H7 (cell line): ENCODE measurements at regions not wholly inside any gene's neighbourhood (a gene's known extent, or its start where the extent isn't known, plus 50 kb on each side); places are given as distances from the start of the nearest gene placed in this dataset.

Source experiments
- DNase-seq: peaks from one replicate; pipeline ENCODE4 v3.0.0; 2012
- H3K27me3 ChIP-seq: 2 replicates; pipeline ENCODE4 v1.6.0; 2011; ENCODE audit warnings: mild to moderate bottlenecking, low read length; ENCODE audit not compliant: control insufficient read depth, insufficient read depth
- H3K36me3 ChIP-seq: replicated peaks from 2 replicates; pipeline ENCODE4 v1.5.1; 2011; ENCODE audit warnings: low read length; ENCODE audit not compliant: control insufficient read depth, insufficient read depth
- H3K4me3 ChIP-seq: 2 replicates; pipeline ENCODE4 v1.5.1; 2011; ENCODE audit warnings: low read depth, mild to moderate bottlenecking, control low read depth, low read length, moderate library complexity; ENCODE audit not compliant: insufficient read depth

GRCh38 chr17:72359274-72359673 is 238.5 kb downstream of the SOX9 start:
- no peak for DNase-seq
- no peaks in the 10 kb centered on the region for H3K27me3 ChIP-seq
- H3K4me3 ChIP-seq, result no peak overlapping the region
- H3K36me3 ChIP-seq, result no peaks in the 10 kb centered on the region

GRCh38 chr17:72359811-72360210 is 239.0 kb downstream of the SOX9 start:
- Histone ChIP-seq H3K36me3 (no peaks in the 10 kb centered on the region), H3K4me3 (no peak overlapping the region), H3K27me3 (no peaks in the 10 kb centered on the region)
- no peak for DNase-seq

- no peaks in the 10 kb centered on the region for H3K36me3 ChIP-seq
- no peak for DNase-seq
- H3K27me3 ChIP-seq, result no peaks in the 10 kb centered on the region
- no peak overlapping the region for H3K4me3 ChIP-seq
Observed at GRCh38 chr17:72360386-72360940, 239.6 kb downstream of the SOX9 start.

- no peaks in the 10 kb centered on the region for H3K27me3 ChIP-seq
- no peak overlapping the region for H3K4me3 ChIP-seq
- H3K36me3 ChIP-seq, result no peaks in the 10 kb centered on the region
- DNase-seq, result no peak
Observed at GRCh38 chr17:72361892-72362291, 241.1 kb downstream of the SOX9 start.

- H3K27me3 ChIP-seq, result no peaks in the 10 kb centered on the region
- no peak for DNase-seq
- H3K36me3 ChIP-seq, result no peaks in the 10 kb centered on the region
- H3K4me3 ChIP-seq, result no peak overlapping the region
Observed at GRCh38 chr17:72362376-72363088, 241.7 kb downstream of the SOX9 start.

DNA sequence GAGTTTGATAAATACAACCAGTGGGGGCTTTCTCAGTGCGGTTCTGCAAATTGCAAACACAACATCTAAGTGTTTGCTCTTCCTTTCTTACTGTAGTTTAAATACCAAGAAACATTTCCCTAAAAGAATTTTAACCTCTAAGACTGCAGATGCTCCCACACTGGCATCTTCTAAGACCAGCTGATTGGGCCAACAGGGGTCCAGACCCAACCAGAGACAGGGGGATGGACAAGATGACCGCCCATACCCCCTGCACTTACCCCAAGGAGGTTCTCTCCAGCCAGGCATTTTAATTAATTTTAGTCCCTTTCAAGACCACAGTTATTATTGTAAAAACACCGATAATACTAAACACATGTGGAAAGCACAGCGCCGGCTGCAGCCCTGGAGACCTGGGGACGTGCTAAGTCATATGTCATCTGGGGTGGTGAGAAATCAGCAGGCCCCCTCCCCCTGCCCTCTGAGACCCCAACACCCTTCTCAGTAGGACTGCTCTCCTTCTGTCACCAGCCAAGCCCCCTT is 242.3 kb downstream of the SOX9 start:
- Histone ChIP-seq H3K27me3 (no peaks in the 10 kb centered on the region), H3K4me3 (no peak overlapping the region), H3K36me3 (no peaks in the 10 kb centered on the region)
- no peak for DNase-seq

DNA sequence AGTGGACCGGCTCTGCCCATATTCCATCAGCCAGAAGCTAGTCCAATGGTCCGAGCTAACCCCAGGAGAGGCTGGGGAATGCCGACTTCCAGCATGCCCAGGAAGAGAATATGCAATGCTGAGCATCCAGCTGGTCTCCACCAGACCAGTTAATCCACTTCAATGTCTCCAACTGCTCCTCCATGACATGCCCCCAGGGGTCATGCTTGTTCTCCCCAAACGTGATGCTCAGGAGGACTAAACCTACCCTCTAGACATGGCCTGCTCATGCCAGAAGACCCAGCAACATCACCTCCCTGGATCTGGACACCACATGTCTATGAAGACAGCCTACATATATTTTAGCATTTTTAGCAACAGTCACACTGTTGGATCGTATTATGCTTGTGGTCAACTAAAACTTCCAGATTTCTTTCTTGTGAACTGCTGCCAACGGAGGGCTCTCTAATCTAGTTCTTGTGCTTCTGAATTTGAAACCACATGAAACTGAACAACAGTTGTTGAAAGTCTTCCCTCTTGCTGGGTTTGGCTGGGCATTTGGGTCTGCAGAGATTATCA is 245.1 kb downstream of the SOX9 start:
- no peaks in the 10 kb centered on the region for H3K36me3 ChIP-seq
- H3K27me3 ChIP-seq, result no peaks in the 10 kb centered on the region
- no peak for DNase-seq
- no peak overlapping the region for H3K4me3 ChIP-seq

GRCh38 chr17:72366626-72367025 is 245.8 kb downstream of the SOX9 start:
- Histone ChIP-seq H3K4me3 (no peak overlapping the region), H3K27me3 (no peaks in the 10 kb centered on the region), H3K36me3 (no peaks in the 10 kb centered on the region)
- DNase-seq, result no peak

DNA sequence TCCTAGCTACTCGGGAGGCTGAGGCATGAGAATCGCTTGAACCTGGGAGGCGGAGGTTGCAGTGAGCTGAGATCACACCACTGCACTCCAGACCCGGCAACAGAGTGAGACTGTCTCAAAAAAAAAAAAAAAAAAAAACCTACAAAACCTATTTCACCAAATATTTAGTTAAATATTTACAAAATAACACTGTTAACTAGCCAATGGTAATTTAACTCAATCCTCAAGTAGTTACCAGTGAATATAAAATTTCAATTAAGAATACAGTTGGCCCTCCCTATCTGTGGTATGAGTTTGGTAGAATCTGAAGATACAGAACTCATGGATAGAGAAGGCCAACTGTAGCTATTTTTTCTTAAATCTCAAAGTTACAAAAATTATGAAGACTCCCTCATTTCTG is 247.4 kb downstream of the SOX9 start:
- no peak overlapping the region for H3K4me3 ChIP-seq
- no peaks in the 10 kb centered on the region for H3K27me3 ChIP-seq
- no peak for DNase-seq
- H3K36me3 ChIP-seq, result no peaks in the 10 kb centered on the region

DNA sequence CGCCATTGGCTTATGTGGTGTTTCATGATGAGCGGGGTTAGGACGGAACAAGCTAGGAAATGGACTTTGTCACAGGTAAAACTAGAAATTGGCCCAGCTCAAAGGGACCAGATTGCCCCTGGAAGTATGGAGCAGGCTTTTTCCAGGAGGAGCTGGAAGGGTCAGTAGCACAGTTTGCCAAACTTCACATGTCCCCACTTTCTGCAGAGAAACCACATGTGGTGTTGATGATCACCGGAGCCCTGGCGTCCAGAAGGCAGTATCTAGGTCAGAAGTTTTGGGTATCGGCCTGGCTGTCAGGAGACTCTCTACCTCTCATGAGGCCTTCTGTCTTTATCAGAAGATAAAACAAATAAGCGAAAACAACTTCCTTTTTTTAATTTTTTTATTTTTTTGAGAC is 248.5 kb downstream of the SOX9 start:
- no peak for DNase-seq
- Histone ChIP-seq H3K4me3 (no peak overlapping the region), H3K36me3 (no peaks in the 10 kb centered on the region), H3K27me3 (no peaks in the 10 kb centered on the region)

DNA sequence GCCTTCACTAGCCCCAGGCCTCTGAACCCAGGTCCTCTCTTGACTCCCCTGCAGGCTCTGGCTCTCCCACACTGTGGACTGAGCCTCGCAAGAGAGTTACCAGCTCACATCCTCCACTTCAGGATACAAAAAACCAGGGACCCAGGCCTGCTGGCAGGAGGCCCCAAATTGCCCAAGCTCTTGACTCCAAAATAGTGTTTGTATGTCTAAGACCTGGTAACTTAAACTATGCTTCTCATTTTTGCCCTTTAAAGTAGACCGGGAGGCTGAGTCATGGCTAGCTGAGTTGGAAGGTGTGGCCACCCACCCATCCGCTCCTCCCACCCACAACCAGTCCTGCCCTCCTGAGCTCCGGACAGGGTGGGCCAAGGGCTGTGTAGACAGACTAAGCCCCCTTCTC is 250.0 kb downstream of the SOX9 start:
- Histone ChIP-seq H3K27me3 (no peaks in the 10 kb centered on the region), H3K4me3 (no peak overlapping the region), H3K36me3 (no peaks in the 10 kb centered on the region)
- DNase-seq, result no peak

DNA sequence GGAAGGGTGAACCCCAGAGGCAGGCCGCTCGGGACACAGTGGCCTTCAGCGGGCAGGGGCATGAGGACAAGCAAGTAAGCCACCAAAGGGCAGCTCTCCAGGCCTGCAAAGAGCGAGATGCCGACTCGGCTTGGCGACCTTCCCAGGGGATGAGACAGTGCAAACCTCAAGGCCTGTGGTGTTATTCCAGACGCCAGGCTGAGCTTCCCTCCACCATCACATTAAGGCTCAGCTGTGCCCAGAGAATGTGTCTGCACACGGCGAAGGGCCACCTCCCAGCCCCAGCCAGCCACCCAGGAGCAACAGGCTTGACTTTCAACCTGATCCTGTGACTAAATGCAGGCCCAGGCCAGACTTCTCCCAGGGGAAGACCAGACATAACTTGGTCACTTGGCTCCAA is 251.4 kb downstream of the SOX9 start:
- no peak for DNase-seq
- Histone ChIP-seq H3K36me3 (no peaks in the 10 kb centered on the region), H3K4me3 (no peak overlapping the region)

DNA sequence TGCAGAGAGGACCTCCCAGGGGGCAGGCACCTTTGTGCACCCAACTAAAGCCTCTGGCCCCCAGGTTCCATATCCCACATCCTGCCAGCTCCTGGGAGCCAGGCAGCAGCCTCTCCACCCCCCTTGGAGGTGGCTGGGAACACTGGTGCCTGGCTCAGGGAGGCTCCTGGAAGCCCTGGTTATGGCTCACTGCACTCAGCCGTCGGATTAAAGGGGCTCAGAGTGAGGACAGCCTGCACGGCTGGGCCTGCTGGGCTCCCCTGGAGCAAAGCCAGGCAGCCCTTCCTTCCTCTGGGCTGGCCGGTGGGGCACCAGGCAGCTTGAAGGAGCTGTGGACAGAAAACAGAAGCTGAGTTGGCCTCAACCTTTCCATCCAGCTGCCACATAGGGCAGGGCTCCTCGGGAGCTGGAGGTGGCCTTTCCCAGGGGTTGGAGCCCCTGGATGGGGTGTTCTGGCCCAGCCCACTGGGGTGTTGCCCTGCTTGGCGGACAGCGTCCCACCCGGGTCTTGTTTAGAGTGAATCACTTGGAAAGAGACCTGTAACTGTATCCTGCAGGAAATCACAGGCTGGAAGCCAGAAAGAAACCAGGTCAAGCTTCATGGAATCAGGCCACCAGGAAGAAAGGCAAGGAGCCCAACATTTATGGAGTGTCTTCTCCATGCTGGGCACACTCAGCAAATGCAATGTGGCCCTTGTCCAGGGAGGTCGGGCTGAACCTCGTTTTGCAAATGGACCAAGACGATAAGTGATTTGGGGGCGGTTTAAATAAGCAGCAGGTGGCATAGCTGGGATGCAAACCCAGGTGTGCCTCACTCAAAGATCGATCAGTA is 253.3 kb downstream of the SOX9 start:
- DNase-seq, result no peak
- no peak overlapping the region for H3K4me3 ChIP-seq
- H3K36me3 ChIP-seq, result no peaks in the 10 kb centered on the region
- no peaks in the 10 kb centered on the region for H3K27me3 ChIP-seq

More for the DNA sequence above, 251.4 kb downstream of the SOX9 start:
- no peaks in the 10 kb centered on the region for H3K27me3 ChIP-seq

- H3K36me3 ChIP-seq, result no peaks in the 10 kb centered on the region
- DNase-seq, result no peak
- no peaks in the 10 kb centered on the region for H3K27me3 ChIP-seq
- H3K4me3 ChIP-seq, result no peak overlapping the region
Observed at GRCh38 chr17:72376526-72377345, 255.9 kb downstream of the SOX9 start.
